ENCODE measurements at regions not wholly inside any gene's neighbourhood (a gene's known extent, or its start where the extent isn't known, plus 50 kb on each side); places are given as distances from the start of the nearest gene placed in this dataset.

- TF ChIP-seq CTCF (IDR thresholded peaks at IDR 0.05) (no peak), SP1 (CRISPR knock-in tag; conservative IDR thresholded peaks at IDR 0.05) (no peak), RELA (CRISPR knock-in tag; IDR thresholded peaks at IDR 0.05; ENCODE audit: borderline replicate concordance) (no peak), SMAD3 (CRISPR knock-in tag; IDR thresholded peaks at IDR 0.05; ENCODE audit: borderline replicate concordance) (no peak), TEAD4 (CRISPR knock-in tag; IDR thresholded peaks at IDR 0.05) (no peak), MAX (CRISPR knock-in tag; IDR thresholded peaks at IDR 0.05) (no peak), HMGXB4 (CRISPR knock-in tag; IDR thresholded peaks at IDR 0.05) (no peak), ATF6 (CRISPR knock-in tag; IDR thresholded peaks at IDR 0.05) (no peak)
These were observed 1196.9 kb downstream of the SORCS3 start for GRCh38 chr10:105837951-105838350.
